NCI-H345 (cell line): ENCODE measurements at regions not wholly inside any gene's neighbourhood (a gene's known extent, or its start where the extent isn't known, plus 50 kb on each side); places are given as distances from the start of the nearest gene placed in this dataset.

Experiments used
- DNase-seq: peaks from one replicate; lab custom pipeline; 2025; lab: John Stamatoyannopoulos, UW

- DNase-seq: no peak
These were observed 70.5 kb downstream of the SERPINA3 start for GRCh38 chr14:94682736-94683135.

DNA sequence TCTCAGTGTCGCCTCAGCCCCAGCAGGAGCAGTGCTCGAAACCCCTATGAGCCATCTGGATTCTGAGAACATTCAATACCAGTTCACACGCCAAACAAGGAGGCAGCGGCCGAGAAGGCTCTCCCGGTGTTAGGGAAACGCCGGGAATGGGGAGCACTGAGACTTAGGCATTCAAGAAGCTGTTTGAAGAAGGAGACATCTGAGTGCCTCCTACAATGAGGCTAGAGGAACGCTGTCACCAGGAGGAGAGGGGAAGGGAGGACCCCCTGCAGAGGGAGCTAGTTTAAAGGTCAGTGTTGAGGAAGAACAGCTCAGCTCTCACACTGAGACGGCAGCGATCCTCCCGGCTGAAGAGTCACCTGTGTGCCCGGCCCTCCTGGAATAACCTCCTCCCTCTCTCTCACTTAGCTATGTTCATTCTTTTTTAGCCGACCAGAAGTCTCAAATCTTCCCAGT, 69.9 kb downstream of the SERPINA3 start:
- no peak for DNase-seq

DNA sequence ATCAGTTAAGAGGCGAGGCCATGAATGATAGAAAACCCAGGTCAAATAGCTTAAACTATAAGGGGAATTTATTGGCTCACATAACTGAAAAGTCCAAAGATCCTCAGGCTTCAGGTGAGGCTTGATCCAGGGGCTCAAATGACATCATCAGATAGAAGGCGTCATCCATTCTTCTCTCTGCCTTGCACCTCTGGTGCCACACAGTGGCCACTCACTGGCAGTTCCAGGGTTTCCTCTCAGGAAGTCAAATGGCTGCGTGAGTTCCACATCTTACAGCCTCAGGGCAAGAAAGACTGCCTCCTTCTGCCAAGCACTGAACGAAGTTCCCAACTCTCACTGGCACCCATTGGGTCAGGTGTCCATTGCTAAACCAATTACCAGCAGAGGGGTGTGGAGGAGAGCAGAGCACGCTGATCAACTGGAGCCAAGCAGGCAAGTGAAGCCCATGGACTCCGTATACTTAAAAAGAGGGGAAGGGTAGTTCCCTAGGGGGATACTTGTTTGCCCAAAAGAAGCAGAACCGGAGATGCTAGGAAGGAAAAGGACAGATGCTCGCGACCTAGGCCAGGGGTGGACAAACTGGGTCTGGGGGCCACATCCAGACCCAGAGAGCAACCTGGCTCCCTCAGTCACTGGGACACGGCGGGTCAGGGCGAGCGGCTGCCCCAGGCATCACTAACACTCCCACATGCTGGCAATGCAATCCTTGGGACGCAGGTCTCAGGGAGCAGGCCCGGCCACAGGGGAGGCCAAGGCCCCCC, 69.3 kb downstream of the SERPINA3 start:
- DNase-seq: peak; percentile 6

GRCh38 chr14:94680862-94681288, 68.7 kb downstream of the SERPINA3 start:
- DNase-seq: no peak

DNA sequence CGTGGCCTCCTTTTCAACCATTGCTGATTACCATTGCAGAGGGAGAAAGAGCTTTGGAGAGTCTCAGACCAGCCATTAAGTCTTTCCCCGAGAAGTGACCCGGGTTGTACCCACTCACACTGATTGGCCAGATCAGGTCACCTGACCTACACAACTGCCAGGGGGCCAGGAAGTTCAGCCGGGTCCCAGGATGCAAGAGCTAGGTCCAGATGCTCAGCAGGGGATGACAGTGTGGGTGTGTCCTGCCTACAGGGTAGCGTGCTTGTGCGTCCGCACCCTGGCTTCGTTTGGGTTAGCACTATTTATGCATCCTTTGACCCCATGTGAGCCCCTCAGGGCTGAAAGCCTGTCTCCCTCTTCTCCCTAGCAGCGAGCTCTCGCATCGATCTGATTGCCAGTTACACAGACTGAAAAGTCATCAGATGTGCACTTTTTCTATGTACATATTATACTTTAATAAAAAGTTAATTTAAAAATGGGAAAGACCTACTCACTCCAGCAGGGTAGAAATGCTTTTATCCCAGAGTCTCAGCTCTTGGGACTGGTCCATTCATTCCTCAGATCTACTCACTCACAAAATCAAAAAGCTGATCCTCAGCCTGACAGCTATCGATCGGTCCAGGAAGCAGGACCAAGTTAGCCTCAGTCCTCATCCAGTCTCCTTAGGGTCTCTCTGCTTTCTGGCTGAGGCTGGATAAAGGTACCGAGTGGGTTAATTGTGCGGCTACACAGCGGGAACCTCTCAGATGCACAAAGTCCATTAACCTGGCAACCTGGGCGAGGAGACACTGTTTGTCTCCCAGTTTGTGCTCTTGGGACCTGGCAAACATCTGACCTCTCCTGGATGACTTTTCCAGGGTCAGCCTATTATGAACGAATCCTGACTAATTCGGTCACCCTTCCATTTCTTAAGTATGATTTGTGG, 68.0 kb downstream of the SERPINA3 start:
- no peak for DNase-seq

GRCh38 chr14:94679106-94679810, 67.1 kb downstream of the SERPINA3 start:
- no peak for DNase-seq

DNA sequence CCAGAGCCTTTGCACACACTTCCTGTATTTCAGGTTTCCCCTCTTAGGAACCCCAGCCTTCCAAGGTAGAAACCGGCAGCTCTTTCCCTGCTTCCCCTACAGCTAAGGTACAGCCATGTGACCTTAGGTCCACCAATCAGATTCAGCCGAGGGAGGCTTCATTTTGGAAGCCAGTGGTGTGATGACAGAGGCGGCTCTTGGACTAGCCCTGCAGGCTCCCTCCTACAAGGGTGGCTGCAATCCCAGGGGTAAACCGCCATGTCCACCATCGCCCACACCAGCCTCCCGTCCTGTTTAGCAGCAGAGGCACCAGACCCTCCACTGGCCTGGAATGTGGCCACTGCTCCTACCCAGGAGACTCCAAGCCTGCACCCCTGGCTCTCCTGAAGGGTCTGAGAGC, 65.6 kb downstream of the SERPINA3 start:
- DNase-seq: no peak

- no peak for DNase-seq
These were observed 65.0 kb downstream of the SERPINA3 start for GRCh38 chr14:94677213-94677612.

GRCh38 chr14:94676495-94677185, 64.4 kb downstream of the SERPINA3 start:
- no peak for DNase-seq

GRCh38 chr14:94675036-94675435, 62.8 kb downstream of the SERPINA3 start:
- no peak for DNase-seq

DNA sequence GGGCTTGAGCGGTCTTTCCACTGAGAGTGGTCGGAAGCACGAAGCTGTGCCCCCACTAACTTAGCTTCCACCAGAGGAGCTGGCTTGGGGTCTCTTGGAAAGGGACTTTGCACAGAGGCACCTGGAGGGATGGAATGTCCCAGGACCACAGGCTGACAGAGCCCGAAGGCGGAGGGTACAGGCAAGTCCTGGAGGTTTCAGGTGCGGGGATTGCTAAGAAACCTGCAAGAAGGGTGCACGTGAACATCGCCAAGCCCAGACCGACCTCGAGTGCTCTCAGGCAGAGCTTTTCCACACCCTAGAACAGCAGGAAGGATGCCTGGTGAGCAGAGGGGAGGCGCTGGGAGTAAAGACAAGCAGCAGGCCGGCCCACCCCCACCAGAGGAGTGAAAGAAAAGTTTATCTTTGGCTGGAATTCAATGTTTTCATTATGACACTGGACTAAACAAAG, 61.6 kb downstream of the SERPINA3 start:
- no peak for DNase-seq
